GM18508 (cell line): ENCODE measurements at regions not wholly inside any gene's neighbourhood (a gene's known extent, or its start where the extent isn't known, plus 50 kb on each side); places are given as distances from the start of the nearest gene placed in this dataset.

Experiments
- ATAC-seq: cut with Tn5 transposase; IDR thresholded peaks from one replicate; pipeline ENCODE4 v1.9.1; 2021; ENCODE audit warnings: moderate number of reproducible peaks; ENCODE audit not compliant: insufficient read depth, unreplicated experiment

DNA sequence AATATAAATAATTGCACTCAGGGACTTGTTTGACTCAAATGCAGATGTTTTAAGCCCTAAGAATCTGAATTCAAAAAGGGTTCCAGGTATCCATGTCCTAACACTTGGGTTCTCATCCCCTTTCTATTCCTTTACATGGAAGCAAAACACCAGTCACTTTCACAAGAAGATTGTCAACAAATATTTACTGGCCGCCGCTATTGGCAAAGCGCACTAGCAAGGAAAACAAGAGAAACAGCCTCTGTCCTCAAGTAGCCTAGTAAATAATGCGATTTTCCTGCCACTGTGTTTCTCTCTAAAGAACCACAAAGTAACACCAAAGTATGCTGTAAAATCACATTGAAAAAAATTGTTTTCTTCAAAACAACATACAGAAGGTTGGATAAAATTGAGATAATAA is 66.7 kb upstream of the EZH2 start:
- ATAC-seq = no peak

DNA sequence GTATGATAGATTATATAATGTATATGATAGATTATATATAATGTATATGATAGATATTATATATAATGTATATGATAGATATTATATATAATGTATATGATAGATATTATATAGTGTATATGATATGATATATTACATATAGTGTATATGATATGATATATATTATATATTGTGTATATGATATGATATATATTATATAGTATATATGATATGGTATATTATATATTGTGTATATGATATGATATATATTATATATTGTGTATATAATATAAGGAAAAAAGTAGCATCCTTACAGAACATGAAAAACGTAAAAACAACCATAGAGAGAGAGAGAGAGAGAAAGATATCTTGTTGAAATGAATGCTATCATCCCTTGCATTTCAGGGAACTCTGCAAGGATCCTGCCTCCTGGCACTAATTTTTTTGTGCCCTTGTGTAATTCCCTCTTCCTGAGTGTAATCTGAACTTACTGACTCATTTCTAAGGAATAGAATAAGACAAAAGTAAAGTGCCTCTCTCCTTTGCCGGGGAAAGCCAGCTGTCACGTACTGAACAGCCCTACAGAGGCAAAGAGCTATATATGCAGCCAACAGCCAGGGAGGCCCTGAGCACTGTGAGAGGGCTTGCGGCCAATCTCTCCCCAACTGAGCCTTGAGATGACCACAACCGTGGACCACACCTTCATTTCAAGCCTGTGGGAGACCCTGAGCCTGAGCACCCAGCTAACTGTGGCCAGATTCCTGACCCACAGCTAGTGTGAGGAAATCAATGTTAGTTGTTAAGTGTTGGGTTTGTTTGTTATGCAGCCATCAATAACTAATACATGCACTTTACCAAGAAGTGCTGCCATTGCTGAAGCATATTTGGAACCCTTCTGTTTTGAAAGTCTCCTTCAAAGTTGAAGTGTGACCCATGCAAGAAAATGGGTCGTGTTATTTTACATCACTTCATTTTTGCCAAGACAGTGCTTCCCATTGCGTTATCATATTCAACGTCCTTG is 61.1 kb upstream of the EZH2 start:
- ATAC-seq = no peak

- ATAC-seq = no peak
Measured at GRCh38 chr7:148941598-148942275, 57.6 kb upstream of the EZH2 start.

DNA sequence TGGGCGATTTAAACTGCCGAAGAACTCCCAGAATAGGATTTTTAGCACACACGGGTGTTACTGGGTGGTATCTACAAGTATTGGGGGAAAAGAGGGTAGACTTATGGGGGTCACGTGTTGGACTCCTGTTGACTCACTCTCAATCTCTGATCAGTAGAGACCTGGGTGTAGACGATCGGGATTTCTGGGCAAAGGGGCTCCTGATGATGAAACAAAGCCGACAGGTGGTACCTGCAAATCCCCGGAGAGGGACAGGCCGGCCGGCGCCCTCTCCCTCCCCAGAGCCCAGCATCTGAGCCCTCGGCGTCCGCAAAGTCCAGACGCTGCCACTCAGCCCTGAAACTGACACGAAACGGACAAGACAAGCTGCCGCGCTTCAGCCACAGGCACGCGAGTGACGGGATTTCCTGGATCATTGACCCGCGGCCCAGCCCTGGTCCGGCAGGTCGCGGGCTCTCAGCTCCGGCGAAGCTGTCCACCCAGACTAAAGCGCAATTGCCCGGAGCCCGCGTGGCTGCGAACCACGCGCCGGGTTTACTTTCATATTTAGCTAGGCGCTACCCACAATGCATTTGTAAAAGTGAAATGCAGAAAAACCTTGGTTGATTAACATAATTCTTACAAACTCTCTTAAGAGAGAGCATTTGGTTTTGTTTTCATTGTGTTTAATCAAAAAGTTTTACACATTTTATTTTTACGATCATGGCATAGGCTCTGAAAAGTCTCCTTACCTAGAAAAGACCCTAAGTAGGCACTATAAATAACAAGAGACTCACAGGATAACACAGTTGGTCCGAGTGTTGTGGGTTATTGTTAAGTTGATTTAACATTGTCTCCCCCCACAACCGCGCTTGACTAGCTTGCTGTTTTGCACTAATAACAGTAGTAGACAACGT is 56.9 kb upstream of the EZH2 start:
- ATAC-seq = peak; percentile 50

DNA sequence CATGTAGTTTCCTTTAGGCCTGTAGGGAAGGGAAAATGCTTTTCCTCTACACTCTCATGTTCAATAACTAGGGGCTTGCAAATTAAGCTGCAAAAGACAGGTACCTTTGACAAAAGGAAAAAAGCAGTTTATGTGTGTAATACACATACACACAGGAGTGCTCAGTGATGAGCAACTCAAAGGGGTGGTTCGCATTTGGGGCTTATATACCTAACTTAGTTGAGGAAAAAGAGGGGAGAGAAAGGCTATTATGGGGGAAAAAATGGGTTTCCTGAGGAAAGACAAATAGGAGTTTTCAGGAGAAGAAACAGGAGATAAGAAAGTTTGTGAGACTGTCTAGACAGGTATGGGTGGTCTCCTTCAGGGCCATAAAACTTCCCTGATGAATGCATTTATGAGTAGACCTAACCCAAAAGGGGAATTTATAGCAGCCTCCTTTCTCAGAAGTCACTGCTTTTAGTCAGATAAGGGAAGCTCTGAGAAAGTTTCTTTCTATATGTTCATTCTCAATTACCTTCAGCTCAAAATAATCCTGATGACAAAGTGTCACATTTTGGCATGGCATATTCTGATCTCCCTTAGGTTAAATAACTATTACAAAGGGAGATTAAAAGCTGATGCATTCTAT is 55.2 kb upstream of the EZH2 start:
- no peak for ATAC-seq

- ATAC-seq = no peak
Measured at GRCh38 chr7:148935451-148935850, 51.4 kb upstream of the EZH2 start.
